ENCODE measurements at regions not wholly inside any gene's neighbourhood (a gene's known extent, or its start where the extent isn't known, plus 50 kb on each side); places are given as distances from the start of the nearest gene placed in this dataset.

DNA sequence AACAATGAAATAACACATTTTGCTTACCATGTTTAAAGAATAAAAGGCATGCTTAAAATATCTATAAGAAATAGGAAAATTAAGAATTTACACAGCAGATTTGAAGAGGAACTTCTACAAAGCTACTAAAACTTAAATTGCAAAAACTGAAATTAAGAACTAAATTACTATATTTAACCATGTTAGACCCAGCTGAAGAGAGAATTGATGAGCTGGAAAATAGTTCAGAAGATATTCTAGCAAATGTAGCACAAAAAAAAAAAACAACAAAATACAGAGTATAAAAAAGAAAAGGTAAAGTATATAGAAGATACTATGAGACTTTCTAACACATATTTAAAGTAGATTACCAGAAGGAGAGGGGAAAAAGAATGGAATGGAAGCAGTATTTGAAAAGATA, 82.8 kb upstream of the ST6GALNAC5 start:
- DNase-seq (ENCODE audit: low read depth in 2 of 2) = no peak
- TF ChIP-seq CTCF (IDR thresholded peaks at IDR 0.05; ENCODE audit: low read depth, low read length) = no peak
- H3K4me3 ChIP-seq (replicated peaks in 1 of 2; ENCODE audit: low read depth in 2 of 2, low read length in 2 of 2) = no peak overlapping the region

GRCh38 chr1:76786222-76786621, 81.1 kb upstream of the ST6GALNAC5 start:
- DNase-seq (ENCODE audit: low read depth in 2 of 2) = no peak
- TF ChIP-seq CTCF (IDR thresholded peaks at IDR 0.05; ENCODE audit: low read depth, low read length) = no peak
- no peak overlapping the region for H3K4me3 ChIP-seq (replicated peaks in 1 of 2; ENCODE audit: low read depth in 2 of 2, low read length in 2 of 2)

GRCh38 chr1:76793594-76793993, 73.7 kb upstream of the ST6GALNAC5 start:
- no peak for DNase-seq (ENCODE audit: low read depth in 2 of 2)
- TF ChIP-seq CTCF (IDR thresholded peaks at IDR 0.05; ENCODE audit: low read depth, low read length) = no peak

DNA sequence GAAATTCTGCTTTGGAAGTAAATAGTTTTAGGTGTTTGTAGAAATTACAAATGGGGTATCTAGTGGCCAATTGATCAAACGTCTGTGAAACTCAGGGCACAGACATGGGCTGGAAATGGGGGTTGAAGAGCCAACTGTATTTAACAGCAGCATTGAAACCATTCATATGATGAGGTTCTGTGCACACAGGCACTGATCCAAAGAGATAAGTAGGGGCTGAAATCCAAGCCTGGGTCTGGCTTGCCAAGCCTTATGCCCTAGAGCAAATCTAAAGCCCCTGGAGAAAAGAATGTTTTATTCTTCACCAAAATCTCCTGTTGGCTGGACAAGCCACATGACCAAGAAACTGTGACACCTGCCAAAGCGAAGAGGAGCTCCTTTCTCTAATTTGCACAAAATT, 67.6 kb upstream of the ST6GALNAC5 start:
- DNase-seq (ENCODE audit: low read depth in 2 of 2) = no peak
- no peak overlapping the region for H3K4me3 ChIP-seq (replicated peaks in 1 of 2; ENCODE audit: low read depth in 2 of 2, low read length in 2 of 2)
- no peak for TF ChIP-seq CTCF (IDR thresholded peaks at IDR 0.05; ENCODE audit: low read depth, low read length)

More at GRCh38 chr1:76793594-76793993, 73.7 kb upstream of the ST6GALNAC5 start:
- H3K4me3 ChIP-seq (replicated peaks in 1 of 2; ENCODE audit: low read depth in 2 of 2, low read length in 2 of 2) = no peak overlapping the region

GRCh38 chr1:76802094-76802493, 65.2 kb upstream of the ST6GALNAC5 start:
- no peak overlapping the region for H3K4me3 ChIP-seq (replicated peaks in 1 of 2; ENCODE audit: low read depth in 2 of 2, low read length in 2 of 2)
- DNase-seq (ENCODE audit: low read depth in 2 of 2) = no peak
- TF ChIP-seq CTCF (IDR thresholded peaks at IDR 0.05; ENCODE audit: low read depth, low read length) = no peak

DNA sequence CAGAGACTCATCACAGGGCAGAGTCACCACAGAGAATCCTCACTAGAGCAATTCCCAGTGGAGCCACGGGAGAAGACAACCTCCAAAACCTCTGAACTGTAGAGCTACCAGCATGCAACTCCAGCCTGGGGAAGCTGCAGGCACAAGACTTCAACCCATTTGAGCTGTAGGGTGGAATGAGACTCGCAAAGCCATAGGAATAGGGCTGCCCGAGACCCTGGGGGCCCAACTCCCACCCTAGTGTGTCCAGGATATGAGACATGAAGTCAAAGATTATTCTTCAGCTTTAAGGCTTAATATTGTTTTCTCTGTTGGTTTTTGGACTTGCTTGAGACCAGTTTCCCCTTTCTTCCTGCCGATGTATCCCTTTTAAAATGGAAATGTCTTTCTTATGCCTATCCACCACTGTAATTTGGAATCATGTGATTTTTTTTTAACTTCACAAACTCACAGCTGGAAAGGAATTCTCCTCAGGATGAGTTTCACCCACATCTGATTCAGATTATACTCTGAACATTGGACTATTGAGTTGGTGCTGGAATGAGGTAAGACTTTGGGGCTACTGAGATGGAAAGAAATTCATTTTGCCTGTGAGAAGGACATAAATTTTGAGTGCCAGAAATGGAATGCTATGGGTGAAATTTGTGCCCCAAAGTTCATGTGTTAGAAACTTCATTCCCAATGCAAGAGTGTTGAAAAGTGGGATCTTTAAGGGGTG, 59.6 kb upstream of the ST6GALNAC5 start:
- H3K4me3 ChIP-seq (replicated peaks in 1 of 2; ENCODE audit: low read depth in 2 of 2, low read length in 2 of 2) = no peak overlapping the region
- no peak for TF ChIP-seq CTCF (IDR thresholded peaks at IDR 0.05; ENCODE audit: low read depth, low read length)
- no peak for DNase-seq (ENCODE audit: low read depth in 2 of 2)

Measured in cardiac fibroblast (primary cell).